GM18520 (cell line): ENCODE measurements at regions not wholly inside any gene's neighbourhood (a gene's known extent, or its start where the extent isn't known, plus 50 kb on each side); places are given as distances from the start of the nearest gene placed in this dataset.

Experiments used
- ATAC-seq: cut with Tn5 transposase; IDR thresholded peaks from one replicate; pipeline ENCODE4 v1.9.1; 2021; ENCODE audit not compliant: unreplicated experiment

DNA sequence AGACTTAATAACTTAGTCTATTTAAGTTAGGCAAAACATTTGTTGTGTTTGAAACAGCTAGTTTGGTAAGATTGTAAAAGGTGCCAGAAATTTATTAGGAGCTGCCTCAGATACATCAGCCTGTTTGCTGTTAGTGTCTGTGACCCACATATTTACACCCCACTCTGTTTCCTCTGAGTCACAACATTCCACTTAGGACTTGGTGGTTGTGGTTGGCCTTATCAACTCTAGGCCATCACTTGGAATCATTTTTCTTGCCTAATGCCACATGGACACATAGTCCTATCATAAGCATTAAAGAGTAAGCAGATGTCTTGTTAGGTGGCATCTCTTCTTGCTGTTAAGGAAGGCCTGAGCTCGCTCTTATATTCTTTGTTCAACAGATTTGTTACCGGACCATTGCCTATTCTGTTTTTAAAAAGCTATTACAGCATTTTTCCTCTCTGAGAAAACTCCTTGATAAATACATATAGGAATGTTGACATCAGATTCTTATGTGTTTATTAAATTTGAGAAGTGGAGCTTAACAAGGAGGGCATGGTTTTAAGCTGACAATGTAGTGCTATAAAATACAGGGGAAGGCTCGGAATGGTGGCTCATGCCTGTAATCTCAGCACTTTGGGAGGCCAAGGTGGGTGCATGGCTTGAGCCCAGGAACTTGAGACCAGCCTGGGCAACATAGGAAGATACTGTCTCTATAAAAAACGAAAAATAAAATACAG is 51.2 kb upstream of the PGRMC2 start:
- ATAC-seq, result no peak

DNA sequence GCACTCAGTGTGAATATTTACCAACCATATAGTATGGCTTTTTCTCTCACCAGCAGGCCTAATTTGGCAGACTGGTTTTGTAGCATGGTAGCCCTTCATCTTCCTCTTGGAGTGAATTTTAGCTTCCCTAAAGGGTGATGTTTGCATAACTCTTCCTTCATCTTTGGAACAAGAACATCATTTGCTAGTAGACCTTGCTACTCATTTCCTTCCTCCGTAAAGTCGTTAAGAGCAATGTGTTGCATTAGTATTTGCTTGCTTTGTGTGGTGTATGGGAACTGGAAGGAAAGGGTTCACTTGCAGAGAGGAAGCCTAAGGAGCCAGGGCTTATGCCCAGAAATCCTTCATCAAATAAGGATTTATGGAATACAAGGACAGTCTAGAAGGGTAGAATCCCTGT is 50.2 kb upstream of the PGRMC2 start:
- no peak for ATAC-seq
